Muscle of leg (tissue), 3 donors: ENCODE measurements at regions not wholly inside any gene's neighbourhood (a gene's known extent, or its start where the extent isn't known, plus 50 kb on each side); places are given as distances from the start of the nearest gene placed in this dataset.

ENCODE experiments used
- DNase-seq: peaks from one replicate; pipeline ENCODE4 v3.0.0; 2013
- H3K27ac ChIP-seq: one replicate; pipeline ENCODE4 v1.5.1; 2013; ENCODE audit warnings: mild to moderate bottlenecking, low read length, control low read depth
- H3K27me3 ChIP-seq: one replicate; pipeline ENCODE4 v1.6.1; 2013; ENCODE audit warnings: low read length; ENCODE audit not compliant: control insufficient read depth, insufficient read depth
- H3K36me3 ChIP-seq: one replicate; pipeline ENCODE4 v1.6.1; 2013; ENCODE audit warnings: low read length; ENCODE audit not compliant: control insufficient read depth, insufficient read depth
- H3K4me1 ChIP-seq: one replicate; pipeline ENCODE4 v1.6.1; 2013; ENCODE audit warnings: low read length; ENCODE audit not compliant: control insufficient read depth, insufficient read depth
- H3K4me3 ChIP-seq: one replicate; pipeline ENCODE4 v1.5.1; 2013; ENCODE audit warnings: low read length, control low read depth
- H3K9me3 ChIP-seq: replicated peaks from 2 replicates; pipeline ENCODE4 v1.6.1; 2013; ENCODE audit warnings: low read depth, low read length; ENCODE audit not compliant: control insufficient read depth
- WGBS: methylation state at CpG from one replicate; pipeline ENCODE4 v1.1.5; 2013; ENCODE audit warnings: missing lambda C conversion rate; ENCODE audit not compliant: insufficient coverage; 5-methylcytosine and 5-hydroxymethylcytosine counted together

DNA sequence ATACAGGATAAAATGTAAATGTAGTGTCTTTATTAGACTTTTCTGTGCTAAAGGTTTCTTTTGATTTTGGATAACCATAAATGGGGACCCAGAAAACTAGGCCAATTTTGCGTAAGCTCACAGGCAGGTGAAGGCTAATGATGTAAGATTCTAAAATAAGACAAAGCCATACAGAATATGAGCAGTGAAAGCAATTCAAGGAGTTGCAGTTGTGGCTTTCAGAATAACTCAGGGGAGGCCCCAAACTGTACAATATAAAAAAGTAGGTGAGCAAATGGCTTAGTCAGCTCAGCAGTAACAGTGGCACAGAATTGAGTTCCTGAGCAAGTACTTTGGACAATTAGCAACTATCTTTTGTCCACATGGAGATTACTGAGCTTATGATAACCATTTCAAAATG, 81.7 kb upstream of the NRP1 start:
- WGBS: 80% methylated on average over 1 of the region's 1 CpG
- Histone ChIP-seq H3K9me3 (no peaks in the 10 kb centered on the region), H3K27ac (no peak overlapping the region), H3K36me3 (no peaks in the 10 kb centered on the region), H3K4me3 (no peak overlapping the region), H3K4me1 (no peaks in the 10 kb centered on the region), H3K27me3 (no peaks in the 10 kb centered on the region)
- no peak for DNase-seq

DNA sequence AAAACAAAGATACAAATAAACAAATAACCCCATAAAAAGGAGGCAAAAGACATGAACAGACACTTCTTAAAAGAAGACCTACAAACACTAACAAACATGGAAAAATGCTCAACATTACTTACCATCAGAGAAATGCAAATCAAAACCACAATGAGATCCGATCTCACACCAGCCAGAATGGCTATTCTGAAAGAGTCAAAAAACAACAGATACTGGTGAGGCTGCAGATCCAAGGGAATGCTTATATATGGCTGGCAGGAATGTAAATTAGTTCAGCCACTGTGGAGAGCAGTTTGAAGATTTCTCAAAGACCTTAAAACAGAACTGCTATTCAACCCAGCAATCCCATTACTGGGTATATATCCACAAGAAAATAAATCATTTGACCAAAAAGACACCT, 80.4 kb upstream of the NRP1 start:
- H3K27me3 ChIP-seq: no peaks in the 10 kb centered on the region
- no CpG with 5 or more reads among the region's 1 CpG for WGBS
- H3K4me1 ChIP-seq: no peaks in the 10 kb centered on the region
- no peak overlapping the region for H3K27ac ChIP-seq
- no peak for DNase-seq
- no peak overlapping the region for H3K4me3 ChIP-seq
- H3K36me3 ChIP-seq: no peaks in the 10 kb centered on the region
- no peaks in the 10 kb centered on the region for H3K9me3 ChIP-seq

DNA sequence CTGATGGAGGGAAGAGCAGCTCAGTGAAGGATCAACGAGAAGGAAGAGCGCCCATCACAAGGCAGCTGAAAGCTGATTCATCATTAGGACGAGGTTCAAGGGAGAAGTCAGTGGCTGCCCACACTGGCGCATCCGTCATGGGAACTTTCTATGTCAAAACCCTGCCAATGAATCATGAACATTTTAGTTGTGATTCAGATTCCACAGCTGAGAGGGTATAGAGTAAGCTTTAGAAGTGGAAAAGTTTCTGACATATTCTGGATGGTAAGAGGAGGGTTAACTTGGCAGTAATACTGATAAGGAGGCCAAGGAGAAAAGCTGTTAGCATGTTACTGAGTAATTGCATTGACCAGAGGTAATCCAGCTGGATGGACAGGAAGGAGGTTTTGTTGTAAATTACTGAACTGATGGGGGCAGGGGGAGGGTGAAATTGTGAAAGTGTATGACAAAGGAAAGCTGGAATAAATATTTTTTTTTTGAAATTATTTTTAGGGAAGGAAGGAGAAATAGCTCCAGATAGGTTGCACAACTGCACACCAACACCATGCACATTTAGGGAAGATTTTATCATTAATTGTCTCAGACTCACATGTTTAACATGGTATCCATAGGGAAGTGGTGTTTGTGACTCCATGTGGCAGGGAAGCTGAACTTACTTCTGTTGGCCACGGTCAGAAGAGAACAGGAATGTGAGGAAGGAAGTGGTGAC, 78.3 kb upstream of the NRP1 start:
- Histone ChIP-seq H3K36me3 (no peaks in the 10 kb centered on the region), H3K27ac (no peak overlapping the region), H3K4me3 (no peak overlapping the region), H3K4me1 (no peaks in the 10 kb centered on the region), H3K27me3 (no peaks in the 10 kb centered on the region), H3K9me3 (no peaks in the 10 kb centered on the region)
- peak; percentile 42 for DNase-seq
- 72% methylated on average over 5 of the region's 6 CpGs for WGBS

DNA sequence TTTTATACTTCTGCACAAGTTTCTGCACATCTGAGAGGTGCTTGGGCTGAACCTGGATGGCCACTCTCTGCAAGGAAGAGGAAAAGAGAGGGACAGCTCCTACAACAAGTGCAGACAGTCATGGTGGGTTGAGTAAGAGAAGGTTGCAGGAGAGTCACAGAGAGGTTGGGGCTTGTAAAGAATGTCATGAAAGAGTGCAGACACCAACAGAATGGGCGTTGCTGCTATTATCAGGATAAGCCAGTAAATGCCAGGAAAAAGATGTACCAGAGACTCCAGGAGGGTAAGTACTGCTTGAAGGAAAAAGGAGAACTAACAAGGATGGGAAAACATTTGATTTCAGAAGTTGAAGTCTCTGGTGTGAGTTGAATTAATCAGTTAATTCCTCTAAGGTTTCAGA, 77.8 kb upstream of the NRP1 start:
- DNase-seq: no peak
- Histone ChIP-seq H3K4me3 (no peak overlapping the region), H3K4me1 (no peaks in the 10 kb centered on the region), H3K36me3 (no peaks in the 10 kb centered on the region), H3K27me3 (no peaks in the 10 kb centered on the region), H3K27ac (no peak overlapping the region), H3K9me3 (no peaks in the 10 kb centered on the region)
- 92% methylated on average over 1 of the region's 1 CpG for WGBS

DNA sequence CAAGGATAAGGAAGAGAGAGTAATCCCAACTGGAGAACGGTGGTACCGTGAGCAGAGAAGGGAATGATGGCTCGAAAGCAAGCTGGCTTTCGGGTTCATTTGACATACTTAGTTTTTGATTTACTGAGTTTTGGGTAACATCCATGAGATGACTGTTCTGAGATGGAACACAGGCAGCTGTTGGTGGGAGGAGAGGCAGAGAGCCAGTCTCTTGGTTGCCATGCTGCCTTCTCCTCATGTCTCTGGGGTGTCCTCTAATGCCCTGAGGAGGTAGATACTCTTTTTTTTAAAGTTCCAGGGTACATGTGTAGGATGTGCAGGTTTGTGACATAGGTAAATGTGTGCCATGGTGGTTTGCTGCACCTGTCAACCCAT, 76.4 kb upstream of the NRP1 start:
- 93% methylated on average over 4 of the region's 4 CpGs for WGBS
- Histone ChIP-seq H3K4me1 (no peaks in the 10 kb centered on the region), H3K9me3 (no peaks in the 10 kb centered on the region), H3K27ac (no peak overlapping the region), H3K36me3 (no peaks in the 10 kb centered on the region), H3K4me3 (no peak overlapping the region), H3K27me3 (no peaks in the 10 kb centered on the region)
- DNase-seq: no peak

DNA sequence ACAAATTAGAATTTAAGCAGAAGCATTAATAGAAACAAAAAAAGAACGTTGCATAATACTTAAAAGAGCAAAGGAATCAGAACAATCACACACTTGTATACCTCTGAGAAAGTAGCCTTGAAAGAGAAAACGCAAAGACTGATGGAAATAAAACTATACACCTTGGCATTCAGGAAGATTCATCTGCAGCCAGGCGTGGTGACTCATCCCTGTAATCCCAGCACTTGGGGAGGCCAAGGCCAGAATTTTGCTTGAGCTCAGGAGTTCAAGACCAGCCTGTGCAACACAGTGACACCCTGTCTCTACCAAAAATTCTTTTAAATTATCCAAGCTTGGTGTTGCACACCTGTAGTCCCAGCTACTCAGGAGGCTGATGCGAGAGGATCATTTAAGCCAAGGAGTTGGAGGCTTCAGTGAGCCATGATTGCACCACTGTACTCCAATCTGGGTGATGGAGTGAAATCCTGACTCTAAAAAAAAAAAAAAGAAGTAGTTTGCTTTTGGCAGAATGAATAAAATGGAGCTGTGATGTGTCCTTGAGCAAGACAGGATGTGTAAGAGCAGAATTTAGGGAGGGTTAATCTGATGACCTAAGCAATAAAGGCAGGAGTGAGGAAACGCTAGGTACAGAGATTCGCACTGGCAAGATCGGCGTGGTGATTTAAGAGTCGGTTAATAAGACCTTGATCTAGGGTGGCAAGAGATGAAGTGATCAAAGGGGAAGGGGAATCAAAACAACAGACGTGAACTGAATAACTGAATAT, 75.8 kb upstream of the NRP1 start:
- no peak overlapping the region for H3K4me3 ChIP-seq
- DNase-seq: no peak
- no peaks in the 10 kb centered on the region for H3K27me3 ChIP-seq
- H3K27ac ChIP-seq: no peak overlapping the region
- H3K36me3 ChIP-seq: no peaks in the 10 kb centered on the region
- WGBS: 73% methylated on average over 6 of the region's 10 CpGs
- H3K9me3 ChIP-seq: no peaks in the 10 kb centered on the region
- H3K4me1 ChIP-seq: no peaks in the 10 kb centered on the region

DNA sequence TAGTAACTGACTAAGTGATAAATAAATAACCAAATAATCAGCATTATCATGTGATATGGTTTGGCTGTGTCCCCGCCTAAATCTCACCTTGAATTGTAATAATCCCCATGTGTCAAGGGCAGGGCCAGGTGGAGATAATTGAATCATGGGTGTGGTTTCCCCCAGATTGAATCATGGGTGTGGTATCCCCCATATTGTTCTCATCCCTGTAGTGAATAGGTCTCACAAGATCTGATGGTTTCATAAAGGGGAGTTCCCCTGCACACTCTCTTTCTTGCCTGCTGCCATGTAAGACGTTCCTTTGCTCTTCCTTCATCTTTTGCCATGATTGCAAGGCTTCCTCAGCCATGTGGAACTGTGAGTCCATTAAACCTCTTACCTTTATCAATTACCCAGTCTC, 72.1 kb upstream of the NRP1 start:
- Histone ChIP-seq H3K9me3 (no peaks in the 10 kb centered on the region), H3K27ac (no peak overlapping the region), H3K36me3 (no peaks in the 10 kb centered on the region), H3K4me3 (no peak overlapping the region), H3K4me1 (no peaks in the 10 kb centered on the region), H3K27me3 (no peaks in the 10 kb centered on the region)
- 71% methylated on average over 1 of the region's 2 CpGs for WGBS
- DNase-seq: no peak

DNA sequence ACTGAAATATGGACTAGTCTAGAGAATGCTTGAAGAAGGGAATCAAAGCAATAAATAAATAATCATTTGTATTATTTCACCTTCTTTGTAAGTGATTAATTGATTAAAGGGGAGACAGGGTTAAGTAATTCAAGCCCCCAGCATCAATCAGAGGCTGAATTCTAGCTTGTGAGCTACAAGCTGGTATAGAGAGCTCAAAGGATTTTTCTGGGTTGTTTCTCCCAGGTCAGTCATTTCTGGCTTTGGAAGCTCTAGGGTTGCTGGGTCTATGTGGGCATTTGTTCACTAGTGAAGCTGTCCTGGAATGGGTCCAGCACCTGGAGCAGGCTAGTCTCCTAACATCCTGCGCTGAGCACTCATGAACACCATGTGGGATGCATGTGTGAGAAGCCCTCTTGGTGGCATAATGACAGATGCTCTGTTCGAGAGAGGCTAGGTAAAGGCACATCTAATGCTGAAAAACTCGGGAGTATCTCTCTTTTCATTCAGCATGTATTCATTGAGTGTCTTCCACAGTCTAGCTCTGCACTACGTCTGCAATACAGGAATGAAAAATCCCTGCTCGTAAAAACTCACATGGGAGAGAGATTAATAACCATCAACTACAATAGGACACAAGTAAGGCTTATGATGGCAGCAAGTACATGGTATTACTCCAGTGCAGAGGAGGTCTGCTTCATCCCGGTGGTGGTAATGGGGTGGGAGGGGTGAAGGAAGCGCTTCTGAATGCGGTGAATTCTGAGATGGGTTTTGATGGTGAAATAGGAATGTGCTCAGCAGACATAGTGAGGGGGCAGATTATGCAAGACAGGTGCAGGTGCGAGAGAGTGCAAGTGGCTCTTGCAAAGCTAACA, 68.0 kb upstream of the NRP1 start:
- WGBS: 59% methylated on average over 5 of the region's 9 CpGs
- Histone ChIP-seq H3K4me1 (no peaks in the 10 kb centered on the region), H3K36me3 (no peaks in the 10 kb centered on the region), H3K27ac (no peak overlapping the region), H3K27me3 (no peaks in the 10 kb centered on the region), H3K9me3 (peaks cover under 1% of the 10 kb centered on the region), H3K4me3 (no peak overlapping the region)
- DNase-seq: no peak

DNA sequence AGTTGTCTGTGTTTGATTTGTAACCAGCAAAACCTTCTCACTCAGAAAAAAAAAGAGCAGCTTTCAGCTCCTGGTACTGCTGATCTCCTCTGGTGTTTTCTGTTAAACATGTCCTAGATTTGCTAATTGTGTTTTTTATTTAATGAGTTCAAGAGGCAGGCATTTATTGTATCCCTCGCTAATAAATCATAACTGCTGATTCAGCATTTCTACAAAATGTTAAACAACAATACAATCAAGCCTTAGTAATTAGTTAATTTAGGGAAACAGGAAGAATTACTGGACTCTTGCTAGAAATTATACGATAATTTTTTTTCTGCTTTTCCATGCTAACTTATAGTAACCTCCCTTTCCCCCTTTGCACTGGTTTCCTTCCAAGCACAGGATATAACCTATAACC, 66.8 kb upstream of the NRP1 start:
- no peak for DNase-seq
- no peak overlapping the region for H3K27ac ChIP-seq
- no CpG with 5 or more reads among the region's 2 CpGs for WGBS
- H3K36me3 ChIP-seq: no peaks in the 10 kb centered on the region
- H3K4me3 ChIP-seq: no peak overlapping the region
- H3K9me3 ChIP-seq: peaks cover 12% of the 10 kb centered on the region
- H3K27me3 ChIP-seq: no peaks in the 10 kb centered on the region
- H3K4me1 ChIP-seq: no peaks in the 10 kb centered on the region

DNA sequence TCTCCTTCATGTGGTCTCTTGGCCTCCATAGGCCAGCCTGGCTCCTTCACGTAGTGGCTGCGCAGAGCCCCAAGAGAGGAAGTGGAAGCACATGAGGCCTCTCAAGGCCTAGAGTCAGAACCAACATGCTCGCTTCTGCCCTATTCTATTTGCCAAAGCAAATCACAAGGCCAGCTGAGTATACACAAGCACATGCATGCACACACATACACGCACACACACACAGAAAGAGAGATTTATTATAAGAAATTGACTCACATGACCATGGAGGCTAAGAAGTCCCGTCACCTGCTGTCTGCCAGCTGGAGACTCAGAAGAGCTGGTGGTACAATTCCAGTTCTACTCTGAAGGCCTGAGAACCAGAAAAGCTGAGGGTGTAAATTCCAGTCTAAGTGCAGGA, 64.3 kb upstream of the NRP1 start:
- DNase-seq: peak; percentile 24
- WGBS: 68% methylated on average over 2 of the region's 5 CpGs

More for the DNA sequence above, 64.3 kb upstream of the NRP1 start:
- Histone ChIP-seq H3K27me3 (no peaks in the 10 kb centered on the region), H3K36me3 (no peaks in the 10 kb centered on the region), H3K4me1 (no peaks in the 10 kb centered on the region), H3K4me3 (no peak overlapping the region), H3K27ac (no peak overlapping the region), H3K9me3 (peaks cover 13% of the 10 kb centered on the region)
